H9 (cell line): ENCODE measurements at regions not wholly inside any gene's neighbourhood (a gene's known extent, or its start where the extent isn't known, plus 50 kb on each side); places are given as distances from the start of the nearest gene placed in this dataset.

Experiments used
- DNase-seq: peaks from one replicate; pipeline ENCODE4 v3.0.0-alpha.2; 2017
- H2AFZ ChIP-seq: one replicate; pipeline ENCODE4 v1.6.1; 2013; ENCODE audit warnings: mild to moderate bottlenecking, low read length, control low read depth, moderate library complexity
- H2AK5ac ChIP-seq: 2 replicates; pipeline ENCODE4 v1.6.1; 2013; ENCODE audit warnings: low read length, control low read depth, mixed read lengths; ENCODE audit not compliant: insufficient read length
- H2BK120ac ChIP-seq: one replicate; pipeline ENCODE4 v1.6.1; 2013; ENCODE audit warnings: low read depth, mild to moderate bottlenecking, low read length, control low read depth, inconsistent platforms; ENCODE audit not compliant: poor library complexity, severe bottlenecking
- H2BK12ac ChIP-seq: 2 replicates; pipeline ENCODE4 v1.6.1; 2013; ENCODE audit warnings: low read length, control low read depth, mixed read lengths, low read depth; ENCODE audit not compliant: insufficient read length
- H2BK15ac ChIP-seq: 2 replicates; pipeline ENCODE4 v1.6.1; 2013; ENCODE audit warnings: low read depth, low read length, control low read depth
- H2BK20ac ChIP-seq: one replicate; pipeline ENCODE4 v1.6.1; 2013; ENCODE audit warnings: low read depth, mild to moderate bottlenecking, low read length, control low read depth, inconsistent platforms; ENCODE audit not compliant: poor library complexity, severe bottlenecking
- H2BK5ac ChIP-seq: 2 replicates; pipeline ENCODE4 v1.6.1; 2013; ENCODE audit warnings: low read length, control low read depth, mixed read lengths; ENCODE audit not compliant: insufficient read length
- H3K14ac ChIP-seq: 2 replicates; pipeline ENCODE4 v1.6.1; 2013; ENCODE audit warnings: low read length, control low read depth; ENCODE audit not compliant: insufficient read depth
- H3K18ac ChIP-seq: 2 replicates; pipeline ENCODE4 v1.6.1; 2013; ENCODE audit warnings: low read depth, mild to moderate bottlenecking, mixed read lengths, low read length, control low read depth; ENCODE audit not compliant: insufficient read length
- H3K23ac ChIP-seq: 2 replicates; pipeline ENCODE4 v1.6.1; 2013; ENCODE audit warnings: low read length, control low read depth, mixed read lengths, low read depth; ENCODE audit not compliant: insufficient read length
- H3K23me2 ChIP-seq: 2 replicates; pipeline ENCODE4 v1.6.1; 2013; ENCODE audit warnings: low read depth, mild to moderate bottlenecking, mixed read lengths, low read length, control low read depth; ENCODE audit not compliant: insufficient read length, poor library complexity, severe bottlenecking
- H3K27ac ChIP-seq: 2 replicates; pipeline ENCODE4 v1.5.1; 2013; ENCODE audit warnings: low read length, control low read depth, mixed read lengths, low read depth; ENCODE audit not compliant: insufficient read length
- H3K27me3 ChIP-seq: 2 replicates; pipeline ENCODE4 v1.6.1; 2013; ENCODE audit warnings: low read length, control low read depth, inconsistent platforms; ENCODE audit not compliant: insufficient read depth
- H3K4ac ChIP-seq: 2 replicates; pipeline ENCODE4 v1.6.1; 2013; ENCODE audit warnings: low read depth, mild to moderate bottlenecking, control low read depth, inconsistent platforms, low read length, moderate library complexity
- H3K4me1 ChIP-seq: 2 replicates; pipeline ENCODE4 v1.6.1; 2013; ENCODE audit warnings: low read length, control low read depth, inconsistent platforms; ENCODE audit not compliant: insufficient read depth
- H3K4me2 ChIP-seq: 2 replicates; pipeline ENCODE4 v1.6.1; 2013; ENCODE audit warnings: low read length, control low read depth, mixed read lengths; ENCODE audit not compliant: insufficient read length, insufficient read depth
- H3K56ac ChIP-seq: 2 replicates; pipeline ENCODE4 v1.6.1; 2013; ENCODE audit warnings: low read depth, mild to moderate bottlenecking, mixed read lengths, low read length, control low read depth; ENCODE audit not compliant: insufficient read length
- H3K79me1 ChIP-seq: 2 replicates; pipeline ENCODE4 v1.6.1; 2013; ENCODE audit warnings: low read depth, mild to moderate bottlenecking, moderate library complexity, low read length, control low read depth, inconsistent platforms; ENCODE audit not compliant: insufficient read depth, poor library complexity, severe bottlenecking
- H3K79me2 ChIP-seq: 2 replicates; pipeline ENCODE4 v1.6.1; 2013; ENCODE audit warnings: low read length, control low read depth, inconsistent platforms; ENCODE audit not compliant: insufficient read depth
- H3K9ac ChIP-seq: 2 replicates; pipeline ENCODE4 v1.6.1; 2013; ENCODE audit warnings: low read length, control low read depth, mixed read lengths; ENCODE audit not compliant: insufficient read length; ENCODE audit errors: extremely low read depth
- H3K9me3 ChIP-seq: one replicate; pipeline ENCODE4 v1.6.1; 2013; ENCODE audit warnings: low read depth, low read length, inconsistent platforms; ENCODE audit not compliant: control insufficient read depth
- H3T11ph ChIP-seq: one replicate; pipeline ENCODE4 v1.6.1; 2013; ENCODE audit warnings: mild to moderate bottlenecking, low read length, control low read depth, inconsistent platforms
- H4K20me1 ChIP-seq: one replicate; pipeline ENCODE4 v1.6.1; 2013; ENCODE audit not compliant: control insufficient read depth, insufficient read length, insufficient read depth
- H4K5ac ChIP-seq: 2 replicates; pipeline ENCODE4 v1.6.1; 2013; ENCODE audit warnings: low read depth, mild to moderate bottlenecking, mixed read lengths, low read length, control low read depth; ENCODE audit not compliant: insufficient read length
- H4K8ac ChIP-seq: replicated peaks from 2 replicates; pipeline ENCODE4 v1.6.1; 2013; ENCODE audit warnings: low read length, control low read depth, mixed read lengths, low read depth; ENCODE audit not compliant: insufficient read length
- H4K91ac ChIP-seq: 2 replicates; pipeline ENCODE4 v1.6.1; 2013; ENCODE audit warnings: low read depth, mild to moderate bottlenecking, moderate library complexity, mixed read lengths, low read length, control low read depth; ENCODE audit not compliant: insufficient read length
- H3K27ac Mint-ChIP-seq, 3 experiments: 2 replicates in 2 of 3; 3 replicates in 1 of 3; pipeline ENCODE4 v1.8.0; 2020 to 2021; ENCODE audit warnings: mixed read lengths in 3 of 3, mild to moderate bottlenecking in 1 of 3, moderate library complexity in 1 of 3
- H3K27me3 Mint-ChIP-seq: 2 replicates; pipeline ENCODE4 v1.8.0; 2021; ENCODE audit warnings: low read depth, mild to moderate bottlenecking, moderate library complexity, mixed read lengths
- H3K36me3 Mint-ChIP-seq, 3 experiments: 2 replicates in 2 of 3; 3 replicates in 1 of 3; pipeline ENCODE4 v1.8.0; 2020 to 2021; ENCODE audit warnings: low read depth in 3 of 3, mixed read lengths in 3 of 3; ENCODE audit not compliant: insufficient read depth in 1 of 3
- H3K4me1 Mint-ChIP-seq, 2 experiments: 2 replicates each; pipeline ENCODE4 v1.8.0; 2020; ENCODE audit warnings: mixed read lengths in 2 of 2
- H3K4me3 Mint-ChIP-seq, 2 experiments: 2 replicates in 1 of 2; 3 replicates in 1 of 2; pipeline ENCODE4 v1.8.0; 2020 to 2021; ENCODE audit warnings: mild to moderate bottlenecking in 2 of 2, mixed read lengths in 2 of 2, moderate library complexity in 1 of 2
- H3K9me3 Mint-ChIP-seq, 2 experiments: 2 replicates in 1 of 2; 3 replicates in 1 of 2; pipeline ENCODE4 v1.8.0; 2020; ENCODE audit warnings: mild to moderate bottlenecking in 2 of 2, mixed read lengths in 2 of 2, moderate library complexity in 1 of 2
- CTCF ChIP-seq: fragments of 200-600 bp; sonication (generic); conservative IDR thresholded peaks from 3 replicates; pipeline ENCODE4 v1.8.0; 2021; ENCODE audit warnings: antibody characterized with exemption, mild to moderate bottlenecking
- WGBS: extraction: QIAGEN DNeasy Blood & Tissue Kit; methylation state at CpG from one replicate; pipeline ENCODE4 v1.1.7; 2013; ENCODE audit warnings: missing lambda C conversion rate, low lambda C conversion rate, mixed read lengths; ENCODE audit not compliant: insufficient read length; ENCODE audit errors: extremely low coverage; 5-methylcytosine and 5-hydroxymethylcytosine counted together

GRCh38 chr7:90081621-90082020 is 72.6 kb upstream of the STEAP1 start:
- WGBS = no CpG with 5 or more reads among the region's 3 CpGs

More at GRCh38 chr7:90081621-90082020, 72.6 kb upstream of the STEAP1 start:
- H3K9me3 ChIP-seq = no peaks in the 10 kb centered on the region
- H2AK5ac ChIP-seq = no peak overlapping the region
- H3K79me1 ChIP-seq = no peaks in the 10 kb centered on the region
- no peak overlapping the region for H2AFZ ChIP-seq
- no peak overlapping the region for H3K14ac ChIP-seq
- TF ChIP-seq CTCF = no peak
- H2BK120ac ChIP-seq = no peak overlapping the region
- H4K5ac ChIP-seq = no peak overlapping the region
- no peaks in the 10 kb centered on the region for H3K27me3 ChIP-seq
- H2BK20ac ChIP-seq = no peak overlapping the region
- H2BK5ac ChIP-seq = no peak overlapping the region
- Mint-ChIP-seq H3K36me3 (no peaks in the 10 kb centered on the region), H3K4me3 (no peak overlapping the region), H3K4me1 (peaks cover 5 to 9% of the 10 kb centered on the region in 2 experiments; a peak in 3 of 4 replicates), H3K27me3 (no peaks in the 10 kb centered on the region), H3K9me3 (no peaks in the 10 kb centered on the region), H3K27ac (no peak overlapping the region)
- no peak overlapping the region for H2BK15ac ChIP-seq
- no peak overlapping the region for H3T11ph ChIP-seq
- H3K9ac ChIP-seq = no peak overlapping the region
- no peak overlapping the region for H4K91ac ChIP-seq
- no peaks in the 10 kb centered on the region for H3K4me1 ChIP-seq
- H3K4me2 ChIP-seq = no peak overlapping the region
- no peaks in the 10 kb centered on the region for H3K23me2 ChIP-seq
- H3K56ac ChIP-seq = no peak overlapping the region
- DNase-seq = no peak
- no peaks in the 10 kb centered on the region for H4K20me1 ChIP-seq
- H3K18ac ChIP-seq = no peak overlapping the region
- no peaks in the 10 kb centered on the region for H3K79me2 ChIP-seq
- no peak overlapping the region for H2BK12ac ChIP-seq
- no peak overlapping the region for H3K23ac ChIP-seq
- no peak overlapping the region for H3K27ac ChIP-seq
- H4K8ac ChIP-seq = no peak overlapping the region
- no peak overlapping the region for H3K4ac ChIP-seq
